ENCODE measurements at regions not wholly inside any gene's neighbourhood (a gene's known extent, or its start where the extent isn't known, plus 50 kb on each side); places are given as distances from the start of the nearest gene placed in this dataset.

GRCh38 chr6:145547594-145548335 lies 187.6 kb downstream of the EPM2A start:
- TF ChIP-seq CTCF (IDR thresholded peaks at IDR 0.05) (no peak), ZFX (IDR thresholded peaks at IDR 0.05; ENCODE audit: borderline replicate concordance) (no peak)

Data from 22Rv1 (cell line).